ENCODE measurements at regions not wholly inside any gene's neighbourhood (a gene's known extent, or its start where the extent isn't known, plus 50 kb on each side); places are given as distances from the start of the nearest gene placed in this dataset.

GRCh38 chr5:117691081-117691870 lies 1116.7 kb upstream of the SEMA6A start:
- Histone ChIP-seq H3K9me1 (ENCODE audit: control insufficient read depth, extremely low read depth, insufficient read depth, low read length) (no peaks in the 10 kb centered on the region), H3K36me3 (ENCODE audit: control insufficient read depth in 2 of 2, extremely low read depth in 1 of 2, insufficient read depth in 2 of 2, low read length in 2 of 2) (no peaks in the 10 kb centered on the region), H3K27me3 (ENCODE audit: control insufficient read depth, extremely low read depth, insufficient read depth, low read length) (no peaks in the 10 kb centered on the region), H2AFZ (ENCODE audit: control insufficient read depth, low read length) (no peak overlapping the region), H3K9ac (ENCODE audit: control insufficient read depth, extremely low read depth, insufficient read depth, low read length) (no peak overlapping the region), H3K79me2 (ENCODE audit: control insufficient read depth, insufficient read depth, low read length) (no peaks in the 10 kb centered on the region), H3K9me3 (ENCODE audit: control insufficient read depth, low read depth, low read length) (no peaks in the 10 kb centered on the region), H3K4me3 (ENCODE audit: control insufficient read depth in 2 of 3, extremely low read depth in 1 of 3, insufficient read depth in 2 of 3, low read depth in 1 of 3, low read length in 3 of 3) (no peak overlapping the region), H3K4me2 (ENCODE audit: control insufficient read depth, extremely low read depth, insufficient read depth, low read depth, low read length) (no peak overlapping the region), H3K27ac (ENCODE audit: control insufficient read depth, insufficient read depth, low read length) (no peak overlapping the region), H4K20me1 (ENCODE audit: control insufficient read depth, extremely low read depth, insufficient read depth, low read length) (no peaks in the 10 kb centered on the region), H3K4me1 (ENCODE audit: control insufficient read depth, extremely low read depth, insufficient read depth, low read length) (no peaks in the 10 kb centered on the region)
- no peak for TF ChIP-seq EZH2 (IDR thresholded peaks at IDR 0.05; ENCODE audit: low read length)
- TF ChIP-seq CTCF (optimal IDR thresholded peaks at IDR 0.05 in 1 of 3, IDR thresholded peaks at IDR 0.05 in 1 of 3, conservative IDR thresholded peaks at IDR 0.05 in 1 of 3; ENCODE audit: extremely low read depth in 1 of 3, insufficient read depth in 2 of 3, low read length in 3 of 3), result no peak
- dilution Hi-C loops (cut with MboI; ENCODE audit: extremely low pct_ligation_motif_present, low sequenced_read_pairs), result no loop called here
- DNase-seq (ENCODE audit: low read depth, low spot score), result no peak
- FAIRE-seq, result no peak

GRCh38 chr5:117690612-117691011 lies 1116.0 kb upstream of the SEMA6A start:
- no peaks in the 10 kb centered on the region for H3K4me1 ChIP-seq (ENCODE audit: control insufficient read depth, extremely low read depth, insufficient read depth, low read length)
- dilution Hi-C loops (cut with MboI; ENCODE audit: extremely low pct_ligation_motif_present, low sequenced_read_pairs), result no loop called here
- FAIRE-seq (no peak), DNase-seq (ENCODE audit: low read depth, low spot score) (no peak)
- H3K79me2 ChIP-seq (ENCODE audit: control insufficient read depth, insufficient read depth, low read length), result no peaks in the 10 kb centered on the region
- H3K9ac ChIP-seq (ENCODE audit: control insufficient read depth, extremely low read depth, insufficient read depth, low read length), result no peak overlapping the region
- H4K20me1 ChIP-seq (ENCODE audit: control insufficient read depth, extremely low read depth, insufficient read depth, low read length), result no peaks in the 10 kb centered on the region
- no peak overlapping the region for H3K4me3 ChIP-seq (ENCODE audit: control insufficient read depth in 2 of 3, extremely low read depth in 1 of 3, insufficient read depth in 2 of 3, low read depth in 1 of 3, low read length in 3 of 3)
- H3K9me3 ChIP-seq (ENCODE audit: control insufficient read depth, low read depth, low read length), result no peaks in the 10 kb centered on the region
- no peaks in the 10 kb centered on the region for H3K27me3 ChIP-seq (ENCODE audit: control insufficient read depth, extremely low read depth, insufficient read depth, low read length)
- H3K9me1 ChIP-seq (ENCODE audit: control insufficient read depth, extremely low read depth, insufficient read depth, low read length), result no peaks in the 10 kb centered on the region
- H2AFZ ChIP-seq (ENCODE audit: control insufficient read depth, low read length), result no peak overlapping the region
- no peaks in the 10 kb centered on the region for H3K36me3 ChIP-seq (ENCODE audit: control insufficient read depth in 2 of 2, extremely low read depth in 1 of 2, insufficient read depth in 2 of 2, low read length in 2 of 2)
- no peak overlapping the region for H3K4me2 ChIP-seq (ENCODE audit: control insufficient read depth, extremely low read depth, insufficient read depth, low read depth, low read length)
- TF ChIP-seq EZH2 (IDR thresholded peaks at IDR 0.05; ENCODE audit: low read length), result no peak
- no peak for TF ChIP-seq CTCF (optimal IDR thresholded peaks at IDR 0.05 in 1 of 3, IDR thresholded peaks at IDR 0.05 in 1 of 3, conservative IDR thresholded peaks at IDR 0.05 in 1 of 3; ENCODE audit: extremely low read depth in 1 of 3, insufficient read depth in 2 of 3, low read length in 3 of 3)
- no peak overlapping the region for H3K27ac ChIP-seq (ENCODE audit: control insufficient read depth, insufficient read depth, low read length)

Data from keratinocyte (primary cell).